WERI-Rb-1 (cell line): ENCODE measurements at regions not wholly inside any gene's neighbourhood (a gene's known extent, or its start where the extent isn't known, plus 50 kb on each side); places are given as distances from the start of the nearest gene placed in this dataset.
"Not testable (repeated sequence)": the region's sequence is repeated elsewhere in the genome, so short reads cannot be mapped to it uniquely, and the experiment has no call there.

Experiments used
- DNase-seq: peaks from one replicate; pipeline ENCODE4 v3.0.0-alpha.2; 2020
- H3K27ac ChIP-seq: fragments of 250-450 bp; sonication (Bioruptor Pico); 2 replicates; pipeline ENCODE4 v1.5.1; 2020; ENCODE audit warnings: mild to moderate bottlenecking, moderate library complexity
- H3K27me3 ChIP-seq: fragments of 250-450 bp; sonication (Bioruptor Pico); 2 replicates; pipeline ENCODE4 v1.5.1; 2021; ENCODE audit warnings: mild to moderate bottlenecking, low read depth, moderate library complexity; ENCODE audit not compliant: insufficient read depth, severe bottlenecking
- H3K36me3 ChIP-seq: fragments of 250-450 bp; sonication (Bioruptor Pico); 2 replicates; pipeline ENCODE4 v1.5.1; 2020; ENCODE audit warnings: mild to moderate bottlenecking, moderate library complexity
- H3K4me3 ChIP-seq: 2 replicates; pipeline ENCODE4 v1.5.1; 2011; ENCODE audit warnings: low read depth, mild to moderate bottlenecking, control low read depth, low read length
- H3K9me3 ChIP-seq: fragments of 250-450 bp; sonication (Bioruptor Pico); 2 replicates; pipeline ENCODE4 v1.5.1; 2021; ENCODE audit warnings: mild to moderate bottlenecking, moderate library complexity; ENCODE audit not compliant: severe bottlenecking
- TF ChIP-seq, protein P1 (sequence below): IDR thresholded peaks from 2 replicates; pipeline ENCODE4 v1.5.1; 2011; ENCODE audit warnings: low read depth, mild to moderate bottlenecking, control low read depth, inconsistent platforms, low read length

DNA sequence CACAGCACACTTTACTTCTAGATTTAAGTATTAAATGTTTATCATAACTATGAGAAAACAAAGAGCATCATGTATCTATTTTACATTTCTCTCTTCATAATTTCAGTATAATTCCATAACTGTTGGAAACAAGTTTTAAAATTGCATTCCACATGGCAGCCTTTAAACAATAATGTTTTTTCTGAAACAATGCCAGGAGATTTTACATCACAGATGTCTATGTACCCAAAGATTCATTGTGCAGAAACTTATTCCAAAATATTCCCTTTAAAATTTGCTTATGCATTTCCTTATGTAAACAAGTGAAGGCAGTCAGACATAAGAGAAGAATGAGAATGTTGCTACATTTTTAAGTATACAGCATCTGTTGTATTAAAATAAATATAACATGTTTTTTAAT, 324.9 kb upstream of the COL8A1 start:
- no peaks in the 10 kb centered on the region for H3K36me3 ChIP-seq
- H3K9me3 ChIP-seq, result no peaks in the 10 kb centered on the region
- DNase-seq, result no peak
- TF ChIP-seq, protein P1, sequence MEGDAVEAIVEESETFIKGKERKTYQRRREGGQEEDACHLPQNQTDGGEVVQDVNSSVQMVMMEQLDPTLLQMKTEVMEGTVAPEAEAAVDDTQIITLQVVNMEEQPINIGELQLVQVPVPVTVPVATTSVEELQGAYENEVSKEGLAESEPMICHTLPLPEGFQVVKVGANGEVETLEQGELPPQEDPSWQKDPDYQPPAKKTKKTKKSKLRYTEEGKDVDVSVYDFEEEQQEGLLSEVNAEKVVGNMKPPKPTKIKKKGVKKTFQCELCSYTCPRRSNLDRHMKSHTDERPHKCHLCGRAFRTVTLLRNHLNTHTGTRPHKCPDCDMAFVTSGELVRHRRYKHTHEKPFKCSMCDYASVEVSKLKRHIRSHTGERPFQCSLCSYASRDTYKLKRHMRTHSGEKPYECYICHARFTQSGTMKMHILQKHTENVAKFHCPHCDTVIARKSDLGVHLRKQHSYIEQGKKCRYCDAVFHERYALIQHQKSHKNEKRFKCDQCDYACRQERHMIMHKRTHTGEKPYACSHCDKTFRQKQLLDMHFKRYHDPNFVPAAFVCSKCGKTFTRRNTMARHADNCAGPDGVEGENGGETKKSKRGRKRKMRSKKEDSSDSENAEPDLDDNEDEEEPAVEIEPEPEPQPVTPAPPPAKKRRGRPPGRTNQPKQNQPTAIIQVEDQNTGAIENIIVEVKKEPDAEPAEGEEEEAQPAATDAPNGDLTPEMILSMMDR, result no peak
- H3K4me3 ChIP-seq, result no peak overlapping the region
- H3K27ac ChIP-seq, result no peak overlapping the region
- no peaks in the 10 kb centered on the region for H3K27me3 ChIP-seq

DNA sequence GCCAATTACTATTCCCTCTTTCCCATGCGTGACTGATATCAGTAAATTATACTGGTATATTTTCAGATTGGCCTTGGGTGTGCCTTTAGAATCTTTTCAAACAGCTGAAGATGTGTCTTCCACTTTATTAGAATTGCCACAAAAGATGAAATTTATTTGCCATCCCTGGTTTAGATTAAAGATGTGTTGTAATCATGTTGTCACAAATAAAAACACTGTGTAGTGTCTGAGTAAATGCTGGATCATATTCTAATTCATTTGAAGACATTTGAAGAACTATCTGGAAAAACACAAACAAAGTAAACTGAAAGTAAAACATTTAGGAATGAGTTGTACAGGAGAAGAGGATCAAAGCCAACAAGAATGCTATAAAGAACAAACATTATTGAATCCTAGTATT, 339.7 kb upstream of the COL8A1 start:
- TF ChIP-seq, protein P1, result no peak
- Histone ChIP-seq H3K4me3 (no peak overlapping the region), H3K36me3 (no peaks in the 10 kb centered on the region), H3K27me3 (peaks cover 4% of the 10 kb centered on the region), H3K27ac (no peak overlapping the region), H3K9me3 (no peaks in the 10 kb centered on the region)
- no peak for DNase-seq

GRCh38 chr3:99295836-99296235, 342.6 kb upstream of the COL8A1 start:
- H3K27me3 ChIP-seq, result peaks cover 4% of the 10 kb centered on the region
- no peak for DNase-seq
- H3K4me3 ChIP-seq, result no peak overlapping the region
- H3K9me3 ChIP-seq, result no peaks in the 10 kb centered on the region
- TF ChIP-seq, protein P1, result no peak
- H3K27ac ChIP-seq, result no peak overlapping the region
- no peaks in the 10 kb centered on the region for H3K36me3 ChIP-seq

GRCh38 chr3:99294092-99294491, 344.3 kb upstream of the COL8A1 start:
- H3K4me3 ChIP-seq, DNase-seq, H3K36me3 ChIP-seq, H3K27ac ChIP-seq, H3K9me3 ChIP-seq, H3K27me3 ChIP-seq: not testable (repeated sequence)

DNA sequence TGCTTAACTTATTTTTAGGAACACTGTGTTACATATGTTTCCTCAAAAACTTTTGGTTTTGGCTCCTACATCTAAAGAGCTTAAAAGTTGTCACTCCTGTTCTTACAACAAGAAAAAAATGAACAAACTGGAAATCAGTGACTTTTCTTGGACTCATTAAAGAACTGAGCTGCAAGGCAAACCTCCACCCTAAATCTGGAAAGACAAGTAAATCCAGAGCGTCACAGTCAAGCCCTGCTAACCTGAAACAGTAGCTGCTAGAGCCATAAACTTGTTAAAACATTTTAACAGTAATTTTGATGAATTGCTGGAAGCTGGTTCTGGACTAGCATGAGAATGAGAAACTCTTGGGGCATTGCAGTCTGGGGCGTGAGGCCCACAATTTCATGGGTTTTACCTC, 350.5 kb upstream of the COL8A1 start:
- H3K27me3 ChIP-seq, result peaks cover 5% of the 10 kb centered on the region
- DNase-seq, result no peak
- TF ChIP-seq, protein P1, result no peak

GRCh38 chr3:99286266-99286845, 352.0 kb upstream of the COL8A1 start:
- H3K4me3 ChIP-seq, result no peak overlapping the region
- TF ChIP-seq, protein P1, result no peak
- no peak for DNase-seq
- H3K27ac ChIP-seq, result no peak overlapping the region
- no peaks in the 10 kb centered on the region for H3K9me3 ChIP-seq
- peaks cover 5% of the 10 kb centered on the region for H3K27me3 ChIP-seq
- H3K36me3 ChIP-seq, result no peaks in the 10 kb centered on the region

More for the DNA sequence above, 350.5 kb upstream of the COL8A1 start:
- no peaks in the 10 kb centered on the region for H3K9me3 ChIP-seq
- no peak overlapping the region for H3K27ac ChIP-seq
- no peak overlapping the region for H3K4me3 ChIP-seq
- no peaks in the 10 kb centered on the region for H3K36me3 ChIP-seq
